Endodermal cell (in vitro differentiated cells): ENCODE measurements at regions not wholly inside any gene's neighbourhood (a gene's known extent, or its start where the extent isn't known, plus 50 kb on each side); places are given as distances from the start of the nearest gene placed in this dataset.

Source experiments
- DNase-seq: peaks from one replicate; pipeline ENCODE4 v3.0.0-alpha.2; 2017
- H3K27ac ChIP-seq: 2 replicates; pipeline ENCODE4 v1.5.1; 2013; ENCODE audit warnings: mild to moderate bottlenecking, low read depth, low read length, moderate library complexity
- H3K27me3 ChIP-seq: 2 replicates; pipeline ENCODE4 v1.6.1; 2013; ENCODE audit warnings: mild to moderate bottlenecking, low read length, moderate library complexity; ENCODE audit not compliant: insufficient read depth, control insufficient read depth, poor library complexity, severe bottlenecking
- H3K36me3 ChIP-seq: 2 replicates; pipeline ENCODE4 v1.7.0; 2013; ENCODE audit warnings: mild to moderate bottlenecking, low read length, moderate library complexity; ENCODE audit not compliant: control insufficient read depth, insufficient read depth
- H3K4me1 ChIP-seq: one replicate; pipeline ENCODE4 v1.7.0; 2013; ENCODE audit warnings: low read length; ENCODE audit not compliant: control insufficient read depth, insufficient read depth
- H3K4me3 ChIP-seq: 2 replicates; pipeline ENCODE4 v1.5.1; 2013; ENCODE audit warnings: mild to moderate bottlenecking, low read length, moderate library complexity
- H3K9ac ChIP-seq: 2 replicates; pipeline ENCODE4 v1.6.1; 2013; ENCODE audit warnings: mild to moderate bottlenecking, low read length, moderate library complexity; ENCODE audit not compliant: poor library complexity, severe bottlenecking; ENCODE audit errors: extremely low read depth
- H3K9me3 ChIP-seq: 2 replicates; pipeline ENCODE4 v1.6.1; 2013; ENCODE audit warnings: mild to moderate bottlenecking, low read length, moderate library complexity; ENCODE audit not compliant: control insufficient read depth
- H3K27ac Mint-ChIP-seq: 2 replicates; pipeline ENCODE4 v1.8.0; 2020; ENCODE audit warnings: mixed read lengths
- H3K27me3 Mint-ChIP-seq: 2 replicates; pipeline ENCODE4 v1.8.0; 2021; ENCODE audit warnings: mild to moderate bottlenecking, mixed read lengths; ENCODE audit not compliant: insufficient read depth
- H3K36me3 Mint-ChIP-seq: 2 replicates; pipeline ENCODE4 v1.8.0; 2020; ENCODE audit warnings: low read depth, mixed read lengths
- H3K4me1 Mint-ChIP-seq: 2 replicates; pipeline ENCODE4 v1.8.0; 2020; ENCODE audit warnings: mixed read lengths
- H3K4me3 Mint-ChIP-seq: 2 replicates; pipeline ENCODE4 v1.8.0; 2020; ENCODE audit warnings: mild to moderate bottlenecking, moderate library complexity, mixed read lengths
- H3K9me3 Mint-ChIP-seq: 2 replicates; pipeline ENCODE4 v1.8.0; 2020; ENCODE audit warnings: mild to moderate bottlenecking, mixed read lengths
- CTCF ChIP-seq: fragments of 200-600 bp; sonication (generic); conservative IDR thresholded peaks from 2 replicates; pipeline ENCODE4 v1.5.0; 2021; ENCODE audit warnings: antibody characterized with exemption, mild to moderate bottlenecking
- WGBS, 2 experiments: methylation state at CpG; one replicate each; pipeline versions ENCODE4 v1.1.5 to v1.1.7; 2013; ENCODE audit warnings: missing lambda C conversion rate in 2 of 2, mixed read lengths in 1 of 2; ENCODE audit not compliant: insufficient coverage in 1 of 2, insufficient read length in 1 of 2; 5-methylcytosine and 5-hydroxymethylcytosine counted together

- Histone ChIP-seq H3K27ac (no peak overlapping the region), H3K9ac (no peak overlapping the region), H3K27me3 (no peaks in the 10 kb centered on the region), H3K4me1 (no peaks in the 10 kb centered on the region), H3K36me3 (no peaks in the 10 kb centered on the region), H3K4me3 (no peak overlapping the region), H3K9me3 (no peaks in the 10 kb centered on the region)
- WGBS, 2 experiments: 93 to 95% methylated on average over 2 of the region's 2 CpGs
- Mint-ChIP-seq H3K4me3 (no peak overlapping the region), H3K27me3 (no peaks in the 10 kb centered on the region), H3K4me1 (no peaks in the 10 kb centered on the region), H3K9me3 (no peaks in the 10 kb centered on the region), H3K36me3 (no peaks in the 10 kb centered on the region), H3K27ac (no peak overlapping the region)
- no peak for DNase-seq
- no peak for TF ChIP-seq CTCF
These were observed 117.3 kb downstream of the CDC42EP3 start for GRCh38 chr2:37554155-37554510.

- no peaks in the 10 kb centered on the region for H3K4me1 ChIP-seq
- 96 to 100% methylated on average over 1 to 2 of the region's 2 CpGs for WGBS, 2 experiments
- no peaks in the 10 kb centered on the region for H3K27me3 Mint-ChIP-seq
- no peaks in the 10 kb centered on the region for H3K9me3 ChIP-seq
- H3K27ac Mint-ChIP-seq: no peak overlapping the region
- no peak for TF ChIP-seq CTCF
- no peaks in the 10 kb centered on the region for H3K4me1 Mint-ChIP-seq
- no peak overlapping the region for H3K9ac ChIP-seq
- H3K27ac ChIP-seq: no peak overlapping the region
- H3K4me3 ChIP-seq: no peak overlapping the region
- DNase-seq: no peak
- H3K36me3 Mint-ChIP-seq: no peaks in the 10 kb centered on the region
- no peaks in the 10 kb centered on the region for H3K9me3 Mint-ChIP-seq
- no peaks in the 10 kb centered on the region for H3K27me3 ChIP-seq
- no peaks in the 10 kb centered on the region for H3K36me3 ChIP-seq
- no peak overlapping the region for H3K4me3 Mint-ChIP-seq
These were observed 116.8 kb downstream of the CDC42EP3 start for GRCh38 chr2:37554687-37555086.

GRCh38 chr2:37555457-37555856 is 116.0 kb downstream of the CDC42EP3 start:
- H3K9me3 Mint-ChIP-seq: no peaks in the 10 kb centered on the region
- peaks cover 3% of the 10 kb centered on the region for H3K4me1 Mint-ChIP-seq
- TF ChIP-seq CTCF: no peak
- Histone ChIP-seq H3K36me3 (no peaks in the 10 kb centered on the region), H3K27ac (no peak overlapping the region), H3K9me3 (no peaks in the 10 kb centered on the region), H3K4me1 (no peaks in the 10 kb centered on the region), H3K4me3 (no peak overlapping the region), H3K9ac (no peak overlapping the region), H3K27me3 (no peaks in the 10 kb centered on the region)
- H3K27me3 Mint-ChIP-seq: no peaks in the 10 kb centered on the region
- H3K27ac Mint-ChIP-seq: no peak overlapping the region
- DNase-seq: no peak
- H3K36me3 Mint-ChIP-seq: no peaks in the 10 kb centered on the region
- 94 to 100% methylated on average over 4 to 5 of the region's 5 CpGs for WGBS, 2 experiments
- no peak overlapping the region for H3K4me3 Mint-ChIP-seq
